ENCODE measurements at regions not wholly inside any gene's neighbourhood (a gene's known extent, or its start where the extent isn't known, plus 50 kb on each side); places are given as distances from the start of the nearest gene placed in this dataset.
A peak's percentile ranks its signal among the peaks of the same experiment; 100 is the strongest.

DNA sequence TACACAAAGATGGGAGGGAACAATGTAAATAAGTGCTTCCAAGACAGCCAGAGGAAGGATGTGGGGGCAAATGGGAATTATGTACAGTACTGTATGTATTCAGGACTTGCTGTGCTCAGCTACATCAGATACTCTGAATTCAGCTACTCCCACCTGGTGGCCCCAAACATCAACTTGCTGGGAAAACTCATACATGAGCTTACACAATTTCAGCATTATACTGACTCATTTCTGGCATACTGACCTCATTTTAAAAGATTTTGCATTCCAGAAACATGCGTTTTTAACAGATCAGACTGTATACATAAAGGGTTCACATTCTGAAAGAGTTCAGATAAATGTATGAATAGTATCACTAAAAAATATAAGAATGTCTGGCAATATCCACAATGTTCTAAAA, 59.7 kb downstream of the GPX5 start:
- H3K36me3 ChIP-seq (ENCODE audit: control insufficient read depth in 2 of 2, insufficient read depth in 2 of 2, low read length in 1 of 2), result no peaks in the 10 kb centered on the region
- no peak for DNase-seq (ENCODE audit: low read depth in 6 of 9, low spot score in 9 of 9)
- peaks cover 0 to 3% of the 10 kb centered on the region in 2 donors for H3K9me3 ChIP-seq (ENCODE audit: control insufficient read depth in 2 of 2, insufficient read depth in 1 of 2, low read length in 1 of 2)
- H3K27ac ChIP-seq (ENCODE audit: low read depth in 1 of 2, low read length in 1 of 2), result no peak overlapping the region
- H3K27me3 ChIP-seq (ENCODE audit: control insufficient read depth in 2 of 2, insufficient read depth in 1 of 2, low read length in 1 of 2), result peaks cover 31 to 42% of the 10 kb centered on the region in 2 donors
- no peak overlapping the region for H3K4me3 ChIP-seq (ENCODE audit: low read length in 2 of 2)
- WGBS, result 95% methylated on average over 1 of the region's 1 CpG
- H3K4me1 ChIP-seq (ENCODE audit: control insufficient read depth in 2 of 2, insufficient read depth in 2 of 2, low read length in 2 of 2), result peaks cover 0 to 18% of the 10 kb centered on the region in 2 donors

DNA sequence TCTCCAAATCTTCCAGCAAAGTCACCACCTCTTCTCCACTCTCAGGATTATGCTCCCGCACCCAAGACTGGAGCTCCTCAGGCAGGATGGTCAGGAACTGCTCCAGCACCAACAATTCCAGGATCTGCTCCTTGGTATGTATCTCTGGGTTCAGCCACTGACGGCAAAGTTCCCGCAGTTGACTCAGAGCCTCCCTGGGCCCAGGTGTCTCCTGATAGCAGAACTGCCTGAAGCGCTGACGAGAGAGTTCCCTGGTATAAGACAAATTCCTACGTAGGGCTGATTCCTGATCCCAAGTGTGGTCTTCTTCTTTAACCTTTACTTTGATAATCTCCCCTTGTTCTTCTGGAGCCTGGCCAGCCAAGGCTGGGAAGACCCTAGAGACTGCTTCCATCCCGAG, 60.6 kb downstream of the GPX5 start:
- Histone ChIP-seq H3K9me3 (ENCODE audit: control insufficient read depth in 2 of 2, insufficient read depth in 1 of 2, low read length in 1 of 2) (peaks cover 0 to 3% of the 10 kb centered on the region in 2 donors), H3K27me3 (ENCODE audit: control insufficient read depth in 2 of 2, insufficient read depth in 1 of 2, low read length in 1 of 2) (peaks cover 33 to 51% of the 10 kb centered on the region in 2 donors), H3K27ac (ENCODE audit: low read depth in 1 of 2, low read length in 1 of 2) (no peak overlapping the region), H3K4me1 (ENCODE audit: control insufficient read depth in 2 of 2, insufficient read depth in 2 of 2, low read length in 2 of 2) (peaks cover 0 to 18% of the 10 kb centered on the region in 2 donors), H3K36me3 (ENCODE audit: control insufficient read depth in 2 of 2, insufficient read depth in 2 of 2, low read length in 1 of 2) (no peaks in the 10 kb centered on the region), H3K4me3 (ENCODE audit: low read length in 2 of 2) (peak overlapping the region in 1 of 2 donors; percentile 66)
- no peak for DNase-seq (ENCODE audit: low read depth in 6 of 9, low spot score in 9 of 9)
- 88% methylated on average over 7 of the region's 7 CpGs for WGBS

DNA sequence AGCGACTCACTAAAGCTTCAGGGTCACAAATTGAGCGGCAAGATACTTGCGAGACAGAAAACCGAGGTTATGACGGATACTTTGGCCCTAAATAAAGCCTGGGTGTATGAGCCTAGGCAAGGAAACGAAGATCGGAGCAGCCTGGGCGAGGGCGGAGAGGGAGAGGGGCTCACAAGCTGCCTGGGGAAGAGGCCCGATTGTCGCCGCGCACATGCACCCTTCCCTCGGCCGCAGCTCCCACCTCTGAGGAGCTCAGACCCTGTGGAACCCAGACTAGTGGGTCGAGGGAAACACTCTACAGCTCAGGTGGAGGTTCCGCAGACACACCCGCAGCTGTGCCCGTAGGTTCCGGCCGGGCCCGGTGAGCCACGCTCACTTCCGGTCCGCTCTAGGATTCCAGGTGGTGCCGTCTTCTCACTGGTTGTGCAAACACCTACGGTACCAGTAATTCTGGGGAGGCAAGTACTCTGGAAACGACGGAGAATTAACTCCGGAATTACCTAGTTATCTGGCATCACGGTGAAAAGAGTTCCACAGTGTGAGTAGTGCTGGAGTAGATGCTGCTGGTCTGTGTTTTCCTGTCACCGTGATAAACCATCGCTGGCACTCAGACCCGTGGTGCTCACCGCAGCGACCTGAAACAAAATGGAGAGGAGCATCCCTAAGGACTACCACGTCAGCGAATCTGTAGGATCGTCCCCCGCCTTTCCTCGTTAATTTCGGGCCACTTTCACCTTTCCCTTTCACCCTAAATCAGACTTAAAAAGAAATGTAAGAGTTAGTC, 61.5 kb downstream of the GPX5 start:
- Histone ChIP-seq H3K27ac (ENCODE audit: low read depth in 1 of 2, low read length in 1 of 2) (no peak overlapping the region), H3K4me3 (ENCODE audit: low read length in 2 of 2) (peak overlapping the region; percentile 34 to 66), H3K27me3 (ENCODE audit: control insufficient read depth in 2 of 2, insufficient read depth in 1 of 2, low read length in 1 of 2) (peaks cover 37 to 55% of the 10 kb centered on the region in 2 donors), H3K36me3 (ENCODE audit: control insufficient read depth in 2 of 2, insufficient read depth in 2 of 2, low read length in 1 of 2) (no peaks in the 10 kb centered on the region), H3K9me3 (ENCODE audit: control insufficient read depth in 2 of 2, insufficient read depth in 1 of 2, low read length in 1 of 2) (peaks cover 0 to 3% of the 10 kb centered on the region in 2 donors), H3K4me1 (ENCODE audit: control insufficient read depth in 2 of 2, insufficient read depth in 2 of 2, low read length in 2 of 2) (peaks cover 0 to 18% of the 10 kb centered on the region in 2 donors)
- peak in 8 of 9 donors; percentile 27 to 74 (median 42) for DNase-seq (ENCODE audit: low read depth in 6 of 9, low spot score in 9 of 9)
- 3% methylated on average over 42 of the region's 42 CpGs for WGBS

DNA sequence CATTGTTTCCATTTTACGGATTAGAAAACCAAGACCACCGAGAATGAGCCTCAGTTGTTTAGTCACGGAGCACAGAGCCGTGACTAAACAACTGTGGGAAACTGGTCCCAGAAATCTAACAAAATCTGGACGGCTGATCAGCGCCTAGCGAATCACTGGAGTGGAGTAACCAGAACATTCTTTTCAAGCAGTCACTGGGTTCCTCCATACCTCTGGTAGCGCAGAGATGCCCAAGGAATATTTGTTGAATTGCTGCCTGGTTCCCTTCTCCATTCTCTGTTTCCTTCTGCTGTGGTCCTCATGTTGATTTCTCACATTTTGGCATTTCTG, 62.0 kb downstream of the GPX5 start:
- 15% methylated on average over 8 of the region's 8 CpGs for WGBS

DNA sequence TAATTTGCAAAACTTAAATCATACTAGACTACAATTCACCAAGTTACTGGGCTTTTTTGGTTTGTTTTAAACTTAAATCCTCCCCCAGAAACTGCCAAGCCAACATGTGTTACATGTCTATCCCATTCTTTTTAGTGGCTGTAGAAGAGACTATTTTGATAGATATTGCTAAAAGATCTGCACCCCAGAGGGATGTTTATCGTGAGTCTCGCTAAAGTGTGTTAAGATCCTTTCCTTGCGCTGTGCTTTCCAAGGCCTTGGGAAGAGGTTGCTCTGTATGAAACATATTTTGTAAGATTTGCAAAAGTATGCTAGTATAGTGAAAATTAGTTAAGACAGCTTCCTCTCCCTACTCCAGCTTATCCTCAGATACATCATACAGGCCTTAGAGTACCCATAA, 63.0 kb downstream of the GPX5 start:
- H3K27ac ChIP-seq (ENCODE audit: low read depth in 1 of 2, low read length in 1 of 2), result no peak overlapping the region
- H3K4me3 ChIP-seq (ENCODE audit: low read length in 2 of 2), result no peak overlapping the region
- H3K4me1 ChIP-seq (ENCODE audit: control insufficient read depth in 2 of 2, insufficient read depth in 2 of 2, low read length in 2 of 2), result peaks cover 0 to 18% of the 10 kb centered on the region in 2 donors
- H3K9me3 ChIP-seq (ENCODE audit: control insufficient read depth in 2 of 2, insufficient read depth in 1 of 2, low read length in 1 of 2), result peaks cover 0 to 3% of the 10 kb centered on the region in 2 donors
- H3K36me3 ChIP-seq (ENCODE audit: control insufficient read depth in 2 of 2, insufficient read depth in 2 of 2, low read length in 1 of 2), result no peaks in the 10 kb centered on the region
- WGBS, result 87% methylated on average over 3 of the region's 3 CpGs
- peaks cover 37 to 58% of the 10 kb centered on the region in 2 donors for H3K27me3 ChIP-seq (ENCODE audit: control insufficient read depth in 2 of 2, insufficient read depth in 1 of 2, low read length in 1 of 2)
- DNase-seq (ENCODE audit: low read depth in 6 of 9, low spot score in 9 of 9), result no peak

More for the DNA sequence above, 62.0 kb downstream of the GPX5 start:
- H3K36me3 ChIP-seq (ENCODE audit: control insufficient read depth in 2 of 2, insufficient read depth in 2 of 2, low read length in 1 of 2), result no peaks in the 10 kb centered on the region
- H3K4me1 ChIP-seq (ENCODE audit: control insufficient read depth in 2 of 2, insufficient read depth in 2 of 2, low read length in 2 of 2), result peaks cover 0 to 18% of the 10 kb centered on the region in 2 donors
- DNase-seq (ENCODE audit: low read depth in 6 of 9, low spot score in 9 of 9), result no peak
- H3K4me3 ChIP-seq (ENCODE audit: low read length in 2 of 2), result peak overlapping the region; percentile 34 to 66
- H3K27ac ChIP-seq (ENCODE audit: low read depth in 1 of 2, low read length in 1 of 2), result no peak overlapping the region
- H3K27me3 ChIP-seq (ENCODE audit: control insufficient read depth in 2 of 2, insufficient read depth in 1 of 2, low read length in 1 of 2), result peaks cover 37 to 55% of the 10 kb centered on the region in 2 donors
- H3K9me3 ChIP-seq (ENCODE audit: control insufficient read depth in 2 of 2, insufficient read depth in 1 of 2, low read length in 1 of 2), result peaks cover 0 to 3% of the 10 kb centered on the region in 2 donors

DNA sequence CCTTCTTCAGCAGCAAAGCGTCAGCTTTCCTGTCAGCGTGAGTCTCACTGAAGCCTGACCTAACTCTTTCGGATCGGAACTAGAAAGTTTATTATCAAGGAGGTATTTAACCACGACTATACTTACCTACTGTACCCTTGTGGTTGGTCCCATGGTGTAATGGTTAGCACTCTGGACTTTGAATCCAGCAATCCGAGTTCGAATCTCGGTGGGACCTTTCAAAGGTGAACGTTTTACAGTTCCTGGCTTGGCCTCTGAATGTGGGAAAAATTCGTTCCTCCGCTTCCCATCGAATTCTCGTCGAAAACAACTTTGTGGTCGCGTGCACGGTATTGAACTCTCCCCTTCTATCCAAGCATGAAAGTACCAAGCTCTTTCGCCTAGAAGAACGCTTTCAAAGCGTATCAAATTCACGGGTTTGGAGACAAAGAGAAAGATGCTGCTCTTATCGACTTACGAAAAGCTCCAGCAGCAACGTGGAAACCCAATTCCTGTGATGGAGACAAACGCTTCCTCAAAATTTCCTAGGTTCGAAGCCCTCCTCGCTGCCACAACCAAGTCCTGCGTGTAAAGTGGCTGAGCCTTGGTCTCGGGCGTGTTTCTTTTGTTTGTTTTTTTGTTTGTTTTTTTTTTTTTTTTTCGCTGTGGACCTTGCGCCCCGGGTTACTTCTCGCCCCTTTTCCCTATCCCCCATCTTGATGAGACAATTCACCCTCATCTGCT, 63.7 kb downstream of the GPX5 start:
- 4% methylated on average over 34 of the region's 34 CpGs for whole genome bisulfite sequencing
- Histone ChIP-seq H3K9me3 (ENCODE audit: control insufficient read depth in 2 of 2, insufficient read depth in 1 of 2, low read length in 1 of 2) (peaks cover 0 to 3% of the 10 kb centered on the region in 2 donors), H3K4me3 (ENCODE audit: low read length in 2 of 2) (no peak overlapping the region), H3K27me3 (ENCODE audit: control insufficient read depth in 2 of 2, insufficient read depth in 1 of 2, low read length in 1 of 2) (peaks cover 37 to 60% of the 10 kb centered on the region in 2 donors), H3K4me1 (ENCODE audit: control insufficient read depth in 2 of 2, insufficient read depth in 2 of 2, low read length in 2 of 2) (peaks cover 0 to 18% of the 10 kb centered on the region in 2 donors), H3K36me3 (ENCODE audit: control insufficient read depth in 2 of 2, insufficient read depth in 2 of 2, low read length in 1 of 2) (no peaks in the 10 kb centered on the region), H3K27ac (ENCODE audit: low read depth in 1 of 2, low read length in 1 of 2) (no peak overlapping the region)
- peak in 2 of 9 donors; percentile 19 to 50 for DNase-seq (ENCODE audit: low read depth in 6 of 9, low spot score in 9 of 9)

DNA sequence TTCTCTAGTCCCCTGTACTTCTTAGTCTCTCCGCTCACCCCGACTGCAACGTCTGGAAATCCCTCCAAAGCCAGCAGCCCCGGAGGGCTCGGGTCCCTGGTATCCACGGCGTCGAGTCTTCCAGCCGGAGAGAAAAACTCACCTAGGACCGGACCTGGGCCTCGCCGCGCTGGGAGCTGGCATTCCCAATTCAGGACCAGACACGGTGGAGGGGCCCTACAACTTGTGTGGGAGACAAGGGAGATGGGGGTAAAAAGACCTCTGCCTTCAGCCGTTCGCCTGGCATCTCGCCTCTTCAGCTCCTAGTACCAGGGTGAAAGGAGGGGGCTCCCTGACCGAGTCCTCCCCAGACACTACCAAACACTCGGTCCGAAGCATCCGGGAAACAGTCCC, 64.3 kb downstream of the GPX5 start:
- Histone ChIP-seq H3K9me3 (ENCODE audit: control insufficient read depth in 2 of 2, insufficient read depth in 1 of 2, low read length in 1 of 2) (peaks cover 0 to 3% of the 10 kb centered on the region in 2 donors), H3K36me3 (ENCODE audit: control insufficient read depth in 2 of 2, insufficient read depth in 2 of 2, low read length in 1 of 2) (no peaks in the 10 kb centered on the region), H3K4me1 (ENCODE audit: control insufficient read depth in 2 of 2, insufficient read depth in 2 of 2, low read length in 2 of 2) (peaks cover 0 to 18% of the 10 kb centered on the region in 2 donors), H3K27me3 (ENCODE audit: control insufficient read depth in 2 of 2, insufficient read depth in 1 of 2, low read length in 1 of 2) (peaks cover 37 to 60% of the 10 kb centered on the region in 2 donors), H3K27ac (ENCODE audit: low read depth in 1 of 2, low read length in 1 of 2) (no peak overlapping the region), H3K4me3 (ENCODE audit: low read length in 2 of 2) (no peak overlapping the region)
- 16% methylated on average over 21 of the region's 21 CpGs for WGBS
- DNase-seq (ENCODE audit: low read depth in 6 of 9, low spot score in 9 of 9), result no peak

DNA sequence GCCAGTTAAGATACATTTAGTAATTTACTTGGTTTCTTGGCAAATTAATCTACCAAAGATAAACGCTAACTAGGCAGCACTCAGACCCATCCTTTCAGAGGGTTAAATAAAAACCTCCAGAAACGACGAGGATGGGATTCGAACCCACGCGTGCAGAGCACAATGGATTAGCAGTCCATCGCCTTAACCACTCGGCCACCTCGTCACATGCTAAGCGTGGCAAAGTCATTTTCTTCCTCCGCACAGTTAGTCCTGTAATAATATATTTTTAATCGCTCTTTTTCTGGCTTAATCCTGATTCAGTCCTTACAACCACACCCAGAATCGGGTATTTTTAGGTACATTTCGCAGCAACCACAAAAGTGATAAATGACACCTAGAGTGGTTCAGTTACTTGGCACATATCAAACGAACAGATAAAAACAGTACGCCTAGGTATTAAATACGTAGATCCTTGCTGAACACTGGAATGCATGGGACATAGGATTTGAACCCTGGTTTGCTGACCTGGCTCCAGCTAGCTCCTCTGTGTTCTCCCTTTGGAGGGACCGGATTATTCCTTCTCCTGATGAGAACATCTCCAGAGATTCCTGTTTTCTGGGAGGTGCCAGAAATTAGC, 71.6 kb downstream of the GPX5 start:
- DNase-seq (ENCODE audit: low read depth in 6 of 9, low spot score in 9 of 9), result no peak
- Histone ChIP-seq H3K36me3 (ENCODE audit: control insufficient read depth in 2 of 2, insufficient read depth in 2 of 2, low read length in 1 of 2) (no peaks in the 10 kb centered on the region), H3K27me3 (ENCODE audit: control insufficient read depth in 2 of 2, insufficient read depth in 1 of 2, low read length in 1 of 2) (peaks cover 0 to 27% of the 10 kb centered on the region in 2 donors), H3K4me1 (ENCODE audit: control insufficient read depth in 2 of 2, insufficient read depth in 2 of 2, low read length in 2 of 2) (no peaks in the 10 kb centered on the region), H3K27ac (ENCODE audit: low read depth in 1 of 2, low read length in 1 of 2) (no peak overlapping the region), H3K4me3 (ENCODE audit: low read length in 2 of 2) (no peak overlapping the region), H3K9me3 (ENCODE audit: control insufficient read depth in 2 of 2, insufficient read depth in 1 of 2, low read length in 1 of 2) (no peaks in the 10 kb centered on the region)
- 15% methylated on average over 18 of the region's 18 CpGs for WGBS

Data from thymus (tissue), 11 donors.